Ovary (tissue), 3 donors: ENCODE measurements at regions not wholly inside any gene's neighbourhood (a gene's known extent, or its start where the extent isn't known, plus 50 kb on each side); places are given as distances from the start of the nearest gene placed in this dataset.

Experiments
- POLR2A ChIP-seq: fragments of 450-650 bp; IDR thresholded peaks from one replicate; pipeline ENCODE4 v1.6.1; 2017; ENCODE audit warnings: antibody characterized with exemption, mild to moderate bottlenecking, moderate library complexity
- TF ChIP-seq, protein P1 (sequence below), 3 donors: fragments of 450-650 bp in 2 of 3; fragments of 200-600 bp in 1 of 3; IDR thresholded peaks; one replicate each; pipeline versions ENCODE4 v1.5.1 to v1.8.0; 2016 to 2022; ENCODE audit warnings: antibody characterized with exemption in 3 of 3, mild to moderate bottlenecking in 1 of 3
- donor health status: DM: no; HTN: no; CAD: no.

DNA sequence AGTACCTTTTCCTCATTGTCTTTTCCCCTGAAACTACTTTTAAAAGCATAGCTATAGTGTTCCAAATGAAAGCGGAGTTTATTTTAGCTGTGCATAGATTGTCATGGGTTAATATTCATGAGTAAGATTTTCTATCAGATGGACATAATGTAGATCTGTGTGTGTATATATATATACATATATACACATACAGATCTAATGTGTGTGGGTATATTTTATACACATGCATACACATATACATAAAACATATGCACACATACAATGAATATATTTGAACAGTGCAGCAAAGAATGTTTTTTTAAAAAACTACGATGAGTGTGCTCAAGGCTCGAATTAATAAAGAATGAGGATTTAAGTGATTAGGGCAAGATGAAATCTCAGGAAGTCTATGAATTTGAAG is 328.3 kb upstream of the IL12A start:
- TF ChIP-seq, protein P1, sequence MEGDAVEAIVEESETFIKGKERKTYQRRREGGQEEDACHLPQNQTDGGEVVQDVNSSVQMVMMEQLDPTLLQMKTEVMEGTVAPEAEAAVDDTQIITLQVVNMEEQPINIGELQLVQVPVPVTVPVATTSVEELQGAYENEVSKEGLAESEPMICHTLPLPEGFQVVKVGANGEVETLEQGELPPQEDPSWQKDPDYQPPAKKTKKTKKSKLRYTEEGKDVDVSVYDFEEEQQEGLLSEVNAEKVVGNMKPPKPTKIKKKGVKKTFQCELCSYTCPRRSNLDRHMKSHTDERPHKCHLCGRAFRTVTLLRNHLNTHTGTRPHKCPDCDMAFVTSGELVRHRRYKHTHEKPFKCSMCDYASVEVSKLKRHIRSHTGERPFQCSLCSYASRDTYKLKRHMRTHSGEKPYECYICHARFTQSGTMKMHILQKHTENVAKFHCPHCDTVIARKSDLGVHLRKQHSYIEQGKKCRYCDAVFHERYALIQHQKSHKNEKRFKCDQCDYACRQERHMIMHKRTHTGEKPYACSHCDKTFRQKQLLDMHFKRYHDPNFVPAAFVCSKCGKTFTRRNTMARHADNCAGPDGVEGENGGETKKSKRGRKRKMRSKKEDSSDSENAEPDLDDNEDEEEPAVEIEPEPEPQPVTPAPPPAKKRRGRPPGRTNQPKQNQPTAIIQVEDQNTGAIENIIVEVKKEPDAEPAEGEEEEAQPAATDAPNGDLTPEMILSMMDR (IDR thresholded peaks at IDR 0.05), result no peak
- TF ChIP-seq POLR2A, result no peak
